Fibroblast of skin of scalp (primary cell): ENCODE measurements at regions not wholly inside any gene's neighbourhood (a gene's known extent, or its start where the extent isn't known, plus 50 kb on each side); places are given as distances from the start of the nearest gene placed in this dataset.
"Not testable (repeated sequence)": the region's sequence is repeated elsewhere in the genome, so short reads cannot be mapped to it uniquely, and the experiment has no call there.

ENCODE experiments used
- DNase-seq: peaks from one replicate; pipeline ENCODE4 v3.0.0-alpha.2; 2013

- not testable (repeated sequence) for DNase-seq
These were observed 56.1 kb upstream of the GABRA3 start for GRCh38 chrX:152507168-152507567.

- DNase-seq: no peak
These were observed 69.5 kb upstream of the GABRA3 start for GRCh38 chrX:152520653-152521052.

- DNase-seq: no peak
These were observed 77.1 kb upstream of the GABRA3 start for GRCh38 chrX:152528193-152528592.

- DNase-seq: no peak
These were observed 79.9 kb upstream of the GABRA3 start for GRCh38 chrX:152530967-152531366.

GRCh38 chrX:152537373-152537772 is 86.3 kb upstream of the GABRA3 start:
- DNase-seq: peak; percentile 1

- no peak for DNase-seq
These were observed 63.8 kb upstream of the GABRQ start for GRCh38 chrX:152573866-152574265.

GRCh38 chrX:152575331-152575730 is 62.4 kb upstream of the GABRQ start:
- no peak for DNase-seq

GRCh38 chrX:152587523-152587922 is 50.2 kb upstream of the GABRQ start:
- DNase-seq: not testable (repeated sequence)
